Thoracic aorta (tissue), 2 donors: ENCODE measurements at regions not wholly inside any gene's neighbourhood (a gene's known extent, or its start where the extent isn't known, plus 50 kb on each side); places are given as distances from the start of the nearest gene placed in this dataset.
"Not testable (repeated sequence)": the region's sequence is repeated elsewhere in the genome, so short reads cannot be mapped to it uniquely, and the experiment has no call there.

Source experiments
- ATAC-seq: fragments of 150-250 bp; one replicate; pipeline ENCODE4 v1.8.0; 2017; ENCODE audit warnings: low read depth; ENCODE audit not compliant: insufficient number of reproducible peaks, low FRiP score
- DNase-seq: peaks from one replicate; pipeline ENCODE4 v3.0.0-alpha.2; 2020; ENCODE audit warnings: low spot score
- H3K27ac ChIP-seq, 2 donors: fragments of 200-600 bp; sonication (generic); 1 replicate in 1 of 2; 2 replicates in 1 of 2; pipeline ENCODE4 v1.5.1; 2016; ENCODE audit warnings: mild to moderate bottlenecking in 2 of 2, moderate library complexity in 2 of 2
- H3K27me3 ChIP-seq: fragments of 200-600 bp; sonication (generic); replicated peaks from 2 replicates; pipeline ENCODE4 v1.6.0; 2016; ENCODE audit warnings: mild to moderate bottlenecking; ENCODE audit not compliant: insufficient read depth
- H3K36me3 ChIP-seq: fragments of 200-600 bp; sonication (generic); one replicate; pipeline ENCODE4 v1.5.1; 2016
- H3K4me1 ChIP-seq, 2 donors: fragments of 200-600 bp; sonication (generic); 1 replicate in 1 of 2; 2 replicates in 1 of 2; pipeline versions ENCODE4 v1.5.1 to v1.6.0; 2016; ENCODE audit warnings: low read depth in 2 of 2, mild to moderate bottlenecking in 1 of 2; ENCODE audit not compliant: control insufficient read depth in 1 of 2
- H3K4me3 ChIP-seq: fragments of 200-600 bp; sonication (generic); 2 replicates; pipeline ENCODE4 v1.5.1; 2016; ENCODE audit warnings: mild to moderate bottlenecking
- H3K9me3 ChIP-seq: fragments of 200-600 bp; sonication (generic); 2 replicates; pipeline ENCODE4 v1.5.1; 2016

- H3K27me3 ChIP-seq, DNase-seq, ATAC-seq, H3K27ac ChIP-seq, H3K4me3 ChIP-seq, H3K36me3 ChIP-seq, H3K4me1 ChIP-seq, H3K9me3 ChIP-seq: not testable (repeated sequence)
These were observed 92.7 kb downstream of the ATP6V0E2 start for GRCh38 chr7:149966444-149966843.

DNA sequence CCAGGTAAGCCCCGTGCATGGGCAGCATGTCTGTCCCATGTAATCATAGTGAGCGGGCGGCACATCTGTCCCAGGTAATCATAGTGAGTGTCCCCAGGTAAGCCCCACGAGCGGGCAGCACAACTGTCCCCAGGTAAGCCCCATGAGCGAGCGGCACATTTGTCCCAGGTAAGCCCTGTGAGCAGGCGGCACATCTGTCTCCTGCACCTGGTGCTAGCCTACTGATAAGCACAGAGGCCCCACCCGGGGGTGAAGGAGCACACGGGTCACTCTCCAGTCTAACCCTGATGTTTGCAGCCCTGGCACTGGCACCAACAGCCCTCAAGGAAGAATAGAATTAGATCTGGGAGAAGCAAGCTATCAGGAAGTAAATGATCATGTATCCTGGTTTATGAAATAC, 99.2 kb downstream of the ATP6V0E2 start:
- H3K36me3 ChIP-seq, ATAC-seq, H3K27me3 ChIP-seq, DNase-seq, H3K4me3 ChIP-seq, H3K9me3 ChIP-seq, H3K27ac ChIP-seq, H3K4me1 ChIP-seq: not testable (repeated sequence)

DNA sequence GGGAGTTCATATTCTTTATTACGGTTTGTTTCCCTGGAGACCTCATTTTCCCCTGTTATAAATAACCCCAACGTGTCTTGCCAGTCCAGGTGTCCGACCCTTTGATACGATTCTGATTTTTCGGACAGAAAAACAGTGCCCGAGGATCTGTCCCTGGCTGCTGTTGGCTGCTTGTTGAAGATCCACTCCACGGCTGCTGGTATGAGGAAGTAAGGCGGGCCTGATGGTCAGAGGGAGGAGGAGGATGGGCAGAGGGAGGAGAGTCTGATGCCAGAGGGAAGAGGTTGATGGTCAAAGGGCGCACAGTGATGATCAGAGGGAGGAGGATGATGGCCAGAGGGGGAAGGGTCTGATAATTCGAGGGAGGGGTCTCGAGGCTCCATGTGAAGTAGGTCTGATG, 99.9 kb downstream of the ATP6V0E2 start:
- not testable (repeated sequence) for DNase-seq, H3K27ac ChIP-seq, H3K36me3 ChIP-seq, ATAC-seq, H3K27me3 ChIP-seq, H3K4me3 ChIP-seq, H3K4me1 ChIP-seq, H3K9me3 ChIP-seq

DNA sequence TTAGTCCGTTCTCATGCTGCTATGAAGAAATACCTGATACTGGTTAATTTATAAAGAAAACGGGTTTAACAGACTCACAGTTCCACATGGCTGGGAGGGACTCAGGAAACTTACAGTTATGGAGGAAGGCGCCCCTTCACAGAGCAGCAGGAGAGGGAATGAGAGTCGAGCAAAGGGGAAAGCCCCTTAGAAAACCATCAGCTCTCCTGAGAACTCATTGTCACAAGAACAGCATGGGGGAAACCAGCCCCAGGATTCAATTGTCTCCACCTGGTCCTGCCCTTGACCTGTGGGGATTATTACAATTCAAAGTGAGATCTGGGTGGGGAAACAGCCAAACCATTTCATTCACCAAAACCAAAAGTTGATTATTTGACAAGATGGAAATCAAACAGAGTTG, 101.8 kb downstream of the ATP6V0E2 start:
- not testable (repeated sequence) for H3K9me3 ChIP-seq, H3K36me3 ChIP-seq, DNase-seq, H3K27me3 ChIP-seq, ATAC-seq, H3K4me1 ChIP-seq, H3K4me3 ChIP-seq, H3K27ac ChIP-seq

- not testable (repeated sequence) for H3K27ac ChIP-seq, H3K27me3 ChIP-seq, H3K4me3 ChIP-seq, H3K9me3 ChIP-seq, ATAC-seq, DNase-seq, H3K36me3 ChIP-seq, H3K4me1 ChIP-seq
These were observed 104.8 kb downstream of the ATP6V0E2 start for GRCh38 chr7:149978537-149978936.

GRCh38 chr7:149978944-149979343, 105.2 kb downstream of the ATP6V0E2 start:
- not testable (repeated sequence) for H3K4me1 ChIP-seq, H3K27ac ChIP-seq, DNase-seq, H3K9me3 ChIP-seq, H3K4me3 ChIP-seq, H3K36me3 ChIP-seq, H3K27me3 ChIP-seq, ATAC-seq

DNA sequence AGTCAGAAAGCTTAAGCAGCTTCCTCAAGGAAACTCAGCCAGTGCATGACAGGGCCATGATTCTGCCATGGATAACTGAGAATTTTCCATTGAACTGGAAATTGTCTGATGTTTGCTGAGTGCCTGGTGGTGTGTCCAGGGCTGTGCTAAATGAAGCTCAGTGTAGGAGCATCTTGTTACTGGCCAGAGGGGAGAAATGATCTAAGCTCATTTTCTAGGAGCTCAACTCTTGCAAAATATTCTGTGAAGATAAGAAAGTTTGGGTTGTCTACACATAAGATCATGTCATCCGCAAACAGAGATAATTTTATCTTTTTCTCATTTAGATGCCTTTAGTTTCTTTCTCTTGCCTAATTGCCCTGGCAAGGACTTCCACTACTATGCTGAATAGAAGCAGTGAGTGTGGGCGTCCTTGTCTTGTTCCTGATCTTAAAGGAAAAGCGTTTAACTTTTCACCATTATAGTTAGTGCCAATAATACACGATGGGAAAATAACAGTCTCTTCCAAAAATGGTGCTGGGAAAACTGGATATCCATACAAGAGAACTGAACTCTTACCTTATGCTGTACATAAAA, 108.9 kb downstream of the ATP6V0E2 start:
- not testable (repeated sequence) for H3K4me1 ChIP-seq, H3K9me3 ChIP-seq, ATAC-seq, H3K27ac ChIP-seq, H3K36me3 ChIP-seq, DNase-seq, H3K4me3 ChIP-seq, H3K27me3 ChIP-seq

GRCh38 chr7:149986866-149987265, 113.1 kb downstream of the ATP6V0E2 start:
- not testable (repeated sequence) for H3K27ac ChIP-seq, DNase-seq, H3K4me3 ChIP-seq, H3K27me3 ChIP-seq, H3K9me3 ChIP-seq, H3K4me1 ChIP-seq, ATAC-seq, H3K36me3 ChIP-seq

DNA sequence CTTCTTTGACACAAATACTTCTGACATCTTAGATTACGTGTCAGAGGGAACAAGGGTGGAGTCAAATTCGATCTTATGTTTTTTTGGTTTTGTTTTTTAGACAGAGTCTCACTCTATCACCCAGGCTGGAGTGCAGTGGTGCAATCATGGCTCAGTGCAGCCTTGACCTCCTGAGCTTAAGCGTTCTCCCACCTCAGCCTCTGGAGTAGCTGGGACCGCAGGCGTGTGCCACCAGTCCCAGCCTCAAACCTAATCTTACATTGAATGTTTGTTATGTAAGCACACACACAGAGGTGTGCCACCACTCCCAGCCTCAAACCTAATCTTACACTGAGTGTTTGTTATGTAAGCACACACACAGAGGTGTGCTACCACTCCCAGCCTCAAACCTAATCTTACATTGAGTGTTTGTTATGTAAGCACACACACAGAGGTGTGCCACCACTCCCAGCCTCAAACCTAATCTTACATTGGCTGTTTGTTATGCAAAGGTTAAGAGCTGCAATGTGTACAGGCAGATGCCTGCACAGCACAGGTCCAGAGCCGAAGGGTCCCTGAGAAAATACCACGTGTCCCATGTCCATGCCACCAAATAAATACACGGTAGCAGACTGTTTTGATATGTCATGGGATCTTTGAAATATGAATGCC, 118.0 kb downstream of the ATP6V0E2 start:
- not testable (repeated sequence) for H3K9me3 ChIP-seq, H3K27ac ChIP-seq, H3K27me3 ChIP-seq, ATAC-seq, H3K36me3 ChIP-seq, H3K4me1 ChIP-seq, H3K4me3 ChIP-seq, DNase-seq

DNA sequence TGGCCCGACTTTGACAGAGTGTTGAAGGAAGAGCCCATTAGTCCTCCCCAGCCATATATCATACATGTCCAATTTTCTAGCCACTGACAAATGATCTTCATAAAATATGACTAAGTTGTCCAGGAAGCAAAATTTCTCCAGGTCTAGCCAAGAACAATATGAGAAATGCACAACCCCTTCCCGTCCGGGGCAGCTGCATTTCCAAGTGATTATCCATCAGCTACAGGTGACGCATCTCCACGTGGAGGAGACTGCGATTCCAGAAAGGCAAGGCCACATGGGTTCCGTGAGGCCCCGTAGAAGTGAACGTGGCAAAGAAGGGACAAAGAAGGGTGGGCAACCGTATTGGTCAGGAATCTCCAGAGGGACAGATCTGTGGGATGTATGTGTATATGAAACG, 118.6 kb downstream of the ATP6V0E2 start:
- not testable (repeated sequence) for ATAC-seq, H3K36me3 ChIP-seq, DNase-seq, H3K4me1 ChIP-seq, H3K9me3 ChIP-seq, H3K27ac ChIP-seq, H3K4me3 ChIP-seq, H3K27me3 ChIP-seq

DNA sequence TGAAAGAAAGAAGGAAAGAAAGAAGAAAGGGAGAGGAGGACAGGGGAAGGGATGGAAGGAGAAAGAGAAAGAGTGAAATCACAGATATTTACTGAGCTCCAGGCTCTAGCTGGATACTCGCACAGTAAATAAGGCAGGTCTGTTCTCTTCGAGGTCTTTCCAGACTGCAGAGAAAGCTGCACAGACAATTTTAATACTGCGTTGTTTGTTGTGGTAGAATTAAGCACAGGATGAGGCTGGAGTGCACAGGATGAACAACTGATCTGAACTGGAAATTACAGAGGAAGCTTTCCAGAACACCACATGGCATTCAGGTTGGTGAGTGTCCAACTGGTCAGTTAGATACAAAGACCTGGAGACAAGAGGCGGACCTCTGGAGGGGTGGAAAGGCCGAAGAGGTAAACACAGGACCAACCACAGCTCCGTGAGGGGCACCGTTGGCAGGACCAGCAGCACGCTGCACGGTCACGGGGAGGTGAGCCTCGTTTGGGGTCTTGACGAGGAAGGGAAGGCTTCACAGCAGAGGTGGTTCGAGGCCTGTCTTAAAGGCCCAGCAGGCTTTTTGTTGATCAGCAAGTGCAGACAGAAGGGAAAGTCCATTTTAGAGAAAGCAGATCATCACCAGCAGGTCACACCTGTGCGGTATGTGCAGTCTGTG, 121.7 kb downstream of the ATP6V0E2 start:
- H3K27ac ChIP-seq, ATAC-seq, H3K4me1 ChIP-seq: not testable (repeated sequence)

DNA sequence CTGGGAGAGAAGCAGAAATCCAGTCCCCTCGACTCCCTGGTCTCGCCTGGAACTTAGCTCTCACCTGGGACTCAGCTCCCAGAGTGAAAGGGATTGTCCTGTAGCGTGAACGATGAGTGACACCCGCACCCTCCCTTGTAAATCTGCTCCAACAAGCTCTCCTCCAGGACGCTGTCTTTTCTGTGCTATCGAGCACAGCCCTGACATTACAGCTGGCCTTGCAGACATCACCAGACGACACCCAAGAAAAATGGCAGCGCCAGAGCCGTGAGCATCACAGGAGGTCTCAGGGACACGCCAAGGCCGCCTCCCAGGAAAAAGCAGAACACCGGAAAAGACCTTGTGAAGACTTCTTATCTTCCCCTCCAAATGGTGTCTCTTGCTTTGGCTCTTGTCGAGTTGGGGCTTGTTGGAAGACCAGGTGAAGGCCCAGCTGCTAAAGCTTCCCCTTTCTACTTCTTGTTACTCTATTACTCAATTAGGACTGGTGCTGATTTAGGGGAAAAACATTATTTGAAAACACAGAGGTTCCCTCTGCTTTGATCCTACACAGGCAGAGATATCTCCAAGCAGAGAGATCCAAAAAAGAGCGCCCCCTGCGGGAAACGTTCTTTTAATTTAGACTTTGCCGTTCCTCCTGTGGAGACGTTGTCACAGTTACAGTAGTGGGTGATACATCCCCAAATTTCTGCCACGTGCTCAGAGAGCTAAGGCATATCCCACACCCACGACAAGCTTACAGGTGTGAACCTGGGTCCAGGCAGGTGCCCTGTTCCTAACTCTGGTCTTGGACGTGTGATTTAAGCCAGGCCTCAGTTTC, 127.2 kb downstream of the ATP6V0E2 start:
- not testable (repeated sequence) for H3K36me3 ChIP-seq, H3K27me3 ChIP-seq, ATAC-seq, H3K9me3 ChIP-seq, DNase-seq, H3K27ac ChIP-seq, H3K4me1 ChIP-seq, H3K4me3 ChIP-seq

More for the DNA sequence above, 121.7 kb downstream of the ATP6V0E2 start:
- H3K36me3 ChIP-seq, H3K27me3 ChIP-seq, DNase-seq, H3K9me3 ChIP-seq, H3K4me3 ChIP-seq: not testable (repeated sequence)
